Activated naive CD4-positive, alpha-beta T cell (primary cell): ENCODE measurements at regions not wholly inside any gene's neighbourhood (a gene's known extent, or its start where the extent isn't known, plus 50 kb on each side); places are given as distances from the start of the nearest gene placed in this dataset.

ENCODE experiments used
- DNase-seq, 4 experiments: peaks; one replicate each; lab custom pipeline; 2025; lab: John Stamatoyannopoulos, UW

- DNase-seq: no peak
Measured at GRCh38 chr7:106196460-106197021, 84.4 kb upstream of the SYPL1 start.

DNA sequence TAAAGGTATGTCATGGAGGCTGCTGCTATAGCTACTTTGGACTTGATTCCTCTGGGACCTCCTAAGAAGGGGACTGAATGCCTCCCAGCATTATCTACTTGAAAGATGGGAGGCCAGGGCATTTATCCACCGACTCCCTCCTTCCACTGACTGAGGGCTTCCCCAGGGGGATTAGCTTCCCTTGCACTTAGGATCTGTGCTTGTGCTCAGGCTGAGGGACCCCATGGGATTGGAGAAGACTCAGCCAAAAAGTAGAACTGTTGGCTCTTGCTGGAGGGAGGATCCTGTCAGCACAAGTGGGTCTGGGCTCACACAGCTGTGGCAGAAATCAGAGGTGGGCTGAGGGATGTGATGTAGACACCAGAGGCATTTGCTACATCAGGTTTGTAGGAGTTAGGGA, 81.5 kb upstream of the SYPL1 start:
- DNase-seq: no peak

DNA sequence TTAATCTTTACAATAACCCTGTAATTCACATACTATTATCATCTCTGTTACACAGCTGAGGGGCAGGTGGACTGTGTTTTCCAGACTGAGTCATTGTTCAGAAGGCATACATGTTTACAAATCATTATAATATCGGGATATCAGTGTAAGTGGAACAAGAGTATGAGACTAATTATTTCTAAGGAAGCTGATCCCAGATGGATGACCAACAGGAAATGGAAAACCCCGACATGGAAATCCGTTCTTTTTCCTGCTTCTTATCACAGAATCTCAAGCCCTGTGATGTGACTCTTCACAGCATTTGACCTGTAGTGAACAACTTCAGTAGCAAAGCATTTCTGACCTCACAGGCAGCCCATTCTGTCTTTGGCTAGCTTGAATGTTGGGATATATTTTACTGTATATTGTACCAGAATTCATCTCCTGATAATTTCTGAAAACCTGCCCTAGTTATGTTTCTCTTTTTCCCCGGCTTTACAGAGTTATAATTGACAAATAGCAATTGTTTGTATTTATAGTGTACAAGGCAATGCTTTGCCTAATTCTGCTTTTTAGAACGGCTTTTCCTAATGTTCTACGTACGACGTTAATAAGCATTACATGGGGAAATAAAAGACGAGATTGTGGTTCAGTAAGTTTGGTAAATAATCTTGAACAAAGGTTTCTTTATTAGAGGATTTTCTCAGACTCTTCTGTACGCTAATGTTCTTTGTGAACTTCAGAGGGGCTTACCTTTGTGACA, 78.6 kb upstream of the SYPL1 start:
- DNase-seq: no peak

- no peak for DNase-seq
Measured at GRCh38 chr7:106187613-106188350, 75.7 kb upstream of the SYPL1 start.

GRCh38 chr7:106185719-106186118, 73.6 kb upstream of the SYPL1 start:
- no peak for DNase-seq

- no peak for DNase-seq
Measured at GRCh38 chr7:106183952-106184351, 71.8 kb upstream of the SYPL1 start.

GRCh38 chr7:106182904-106183303, 70.8 kb upstream of the SYPL1 start:
- DNase-seq: no peak

GRCh38 chr7:106181658-106182265, 69.7 kb upstream of the SYPL1 start:
- no peak for DNase-seq

DNA sequence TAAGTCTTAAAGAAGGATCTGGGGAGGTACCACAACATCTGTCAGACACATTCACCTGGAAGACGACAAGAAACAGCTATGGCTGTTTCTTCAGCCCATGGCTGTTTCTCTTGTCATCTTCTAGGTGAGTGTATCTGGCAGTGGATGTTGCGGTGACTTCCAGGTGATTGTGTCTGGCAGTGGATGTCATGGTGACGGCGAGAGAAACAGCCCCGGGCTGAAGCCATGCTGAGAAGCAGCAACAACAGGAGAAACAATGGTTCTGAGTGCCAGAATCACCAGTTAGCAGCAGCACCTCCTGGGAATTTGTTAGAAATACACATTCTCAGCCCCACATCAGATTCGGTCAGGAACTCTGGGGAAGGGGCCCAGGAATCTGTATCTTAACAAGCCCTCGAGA, 68.6 kb upstream of the SYPL1 start:
- no peak for DNase-seq

- no peak for DNase-seq
Measured at GRCh38 chr7:106179256-106179655, 67.1 kb upstream of the SYPL1 start.

DNA sequence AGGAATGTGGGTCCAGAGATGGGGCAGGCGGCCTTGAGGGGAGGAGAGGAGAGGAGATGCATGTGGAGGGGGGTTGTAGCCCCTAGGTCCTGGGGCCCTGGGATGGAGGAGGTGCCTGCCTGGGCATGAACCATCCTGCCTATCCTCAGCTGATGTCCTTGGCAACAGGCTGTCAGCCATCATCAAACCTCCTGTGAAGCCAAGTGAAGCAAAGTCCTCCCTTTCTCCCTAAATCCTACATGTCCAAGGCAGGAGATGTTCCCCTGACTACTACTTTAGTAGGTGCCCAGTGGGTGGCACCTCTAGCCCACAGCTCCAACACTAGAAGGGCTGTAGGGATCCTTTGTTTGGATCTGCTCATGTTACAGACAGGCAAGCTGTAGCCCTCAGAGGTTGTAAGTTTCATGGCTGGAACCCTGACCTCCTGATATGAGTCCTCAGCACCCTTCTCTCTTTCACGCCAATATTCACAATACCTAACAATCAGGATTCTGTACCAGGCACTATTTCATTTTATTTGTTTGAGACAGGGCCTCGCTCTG, 66.6 kb upstream of the SYPL1 start:
- DNase-seq: no peak

DNA sequence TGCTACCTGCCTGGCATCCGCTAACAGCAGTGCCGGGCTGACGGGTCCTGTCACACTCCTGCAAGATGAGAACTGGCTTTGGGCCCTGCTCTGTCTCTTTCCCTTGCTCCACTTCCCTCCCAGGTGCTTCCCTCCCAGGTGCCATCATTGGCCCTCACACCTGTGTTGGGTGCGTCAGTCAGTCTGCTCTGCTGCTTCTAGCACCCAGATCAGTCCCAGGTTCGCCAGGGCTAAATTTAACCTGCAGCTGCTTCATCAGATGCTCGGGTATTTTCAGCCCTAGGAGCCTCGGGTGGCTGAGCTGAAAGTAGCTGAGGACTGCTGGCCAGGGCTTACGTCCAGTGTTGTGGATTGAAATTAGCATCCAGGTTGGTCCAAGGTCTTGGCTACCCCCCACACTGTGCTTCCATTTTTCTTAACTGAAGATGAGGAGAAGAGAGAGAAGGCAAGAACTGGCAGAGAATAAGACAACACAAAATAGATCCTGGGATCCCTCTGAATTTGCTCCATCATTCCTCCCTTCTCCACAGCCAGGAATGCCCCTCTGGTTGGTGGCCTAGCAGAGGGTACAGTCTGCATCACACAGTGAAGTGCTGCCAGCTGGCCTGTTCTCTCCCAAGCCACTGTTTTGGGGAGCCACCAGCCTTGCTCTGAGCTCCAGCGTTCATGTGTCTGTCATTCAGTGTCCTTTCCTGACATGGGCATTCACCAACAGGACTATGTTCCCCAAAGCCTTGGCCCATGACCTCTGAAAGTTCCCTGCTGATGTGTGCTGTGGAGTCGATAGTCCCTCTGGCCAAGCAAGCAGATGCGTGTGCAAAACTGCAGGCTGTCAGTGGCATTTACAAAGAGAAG, 65.9 kb upstream of the SYPL1 start:
- DNase-seq: no peak

GRCh38 chr7:106177300-106177690, 65.2 kb upstream of the SYPL1 start:
- no peak for DNase-seq

GRCh38 chr7:106176414-106177299, 64.5 kb upstream of the SYPL1 start:
- DNase-seq: peak; percentile 40 to 63 (median 48)

- DNase-seq: no peak
Measured at GRCh38 chr7:106175507-106175906, 63.4 kb upstream of the SYPL1 start.

DNA sequence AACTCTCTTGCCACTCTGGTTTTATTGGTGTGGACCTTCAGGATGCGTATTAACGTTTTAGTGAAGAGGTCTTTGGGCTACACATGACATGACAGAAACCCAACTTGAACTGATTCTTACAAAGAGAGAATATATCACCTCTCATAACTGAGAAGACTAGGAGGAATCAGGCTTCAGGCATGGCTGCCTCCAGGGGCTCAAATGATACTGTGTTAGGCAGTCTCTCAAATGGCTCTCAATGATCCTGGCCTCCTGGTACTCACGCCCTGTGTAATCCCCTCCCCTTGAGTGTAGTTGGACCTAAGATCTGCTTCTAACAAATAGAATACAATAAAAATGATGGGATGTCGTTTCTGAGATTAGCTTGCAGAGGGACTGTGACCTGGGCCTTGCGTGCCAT, 58.5 kb upstream of the SYPL1 start:
- DNase-seq: no peak

- no peak for DNase-seq
Measured at GRCh38 chr7:106169821-106170610, 57.9 kb upstream of the SYPL1 start.

DNA sequence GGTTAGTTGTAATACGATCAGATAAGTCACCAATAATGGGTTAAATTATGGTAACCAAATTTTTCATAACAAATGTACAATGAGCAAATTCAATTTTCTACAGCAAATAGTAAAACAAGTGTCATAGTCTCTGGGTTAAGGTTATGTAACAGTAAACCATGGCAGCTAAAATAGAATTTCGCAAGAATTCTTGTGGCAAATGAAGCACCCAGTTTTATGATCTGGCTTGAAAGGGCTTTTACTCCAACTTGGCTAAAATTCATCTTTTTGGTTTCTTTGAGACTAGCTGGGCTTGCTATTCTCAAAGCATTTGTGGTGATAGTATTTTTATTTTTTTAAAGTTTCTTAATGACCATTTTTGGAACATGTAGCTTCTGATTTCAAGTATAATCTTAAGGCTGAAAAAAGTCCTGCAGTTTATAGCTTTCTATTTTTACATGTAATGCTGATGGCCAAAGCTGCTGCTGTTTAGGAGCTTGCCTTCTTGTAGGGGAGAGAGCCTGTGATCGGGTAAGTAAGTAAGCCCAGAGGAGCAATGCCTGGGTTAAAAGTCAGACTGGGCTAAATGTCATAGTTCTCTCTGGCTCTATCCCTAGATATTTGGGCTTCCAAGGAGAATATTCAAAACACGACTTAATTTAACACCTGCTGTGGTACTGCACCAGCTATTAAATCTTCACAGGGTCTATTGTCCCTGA, 55.5 kb upstream of the SYPL1 start:
- DNase-seq: no peak

- DNase-seq: no peak
Measured at GRCh38 chr7:106166651-106167342, 54.7 kb upstream of the SYPL1 start.
